ENCODE measurements at regions not wholly inside any gene's neighbourhood (a gene's known extent, or its start where the extent isn't known, plus 50 kb on each side); places are given as distances from the start of the nearest gene placed in this dataset.

DNA sequence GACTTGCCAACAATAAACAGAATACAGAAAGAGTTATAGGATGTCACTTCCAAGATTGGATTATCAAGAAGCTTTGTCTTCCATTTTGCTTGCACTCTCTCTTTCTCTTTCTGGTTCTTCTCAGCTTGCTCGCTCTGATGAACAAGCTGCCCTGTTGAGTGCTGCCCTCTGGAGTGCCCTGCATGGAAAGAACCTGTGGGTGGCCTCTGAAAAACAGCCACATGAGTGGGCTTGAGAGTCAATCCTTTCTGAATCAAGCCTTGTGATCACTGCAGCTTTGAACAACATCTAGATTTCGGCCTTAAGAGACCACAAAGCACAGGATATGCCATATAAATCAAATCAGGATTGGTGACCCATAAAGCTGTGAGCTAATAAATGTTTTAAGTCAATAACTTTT is 185.1 kb downstream of the KIF2B start:
- TF ChIP-seq, protein P1, sequence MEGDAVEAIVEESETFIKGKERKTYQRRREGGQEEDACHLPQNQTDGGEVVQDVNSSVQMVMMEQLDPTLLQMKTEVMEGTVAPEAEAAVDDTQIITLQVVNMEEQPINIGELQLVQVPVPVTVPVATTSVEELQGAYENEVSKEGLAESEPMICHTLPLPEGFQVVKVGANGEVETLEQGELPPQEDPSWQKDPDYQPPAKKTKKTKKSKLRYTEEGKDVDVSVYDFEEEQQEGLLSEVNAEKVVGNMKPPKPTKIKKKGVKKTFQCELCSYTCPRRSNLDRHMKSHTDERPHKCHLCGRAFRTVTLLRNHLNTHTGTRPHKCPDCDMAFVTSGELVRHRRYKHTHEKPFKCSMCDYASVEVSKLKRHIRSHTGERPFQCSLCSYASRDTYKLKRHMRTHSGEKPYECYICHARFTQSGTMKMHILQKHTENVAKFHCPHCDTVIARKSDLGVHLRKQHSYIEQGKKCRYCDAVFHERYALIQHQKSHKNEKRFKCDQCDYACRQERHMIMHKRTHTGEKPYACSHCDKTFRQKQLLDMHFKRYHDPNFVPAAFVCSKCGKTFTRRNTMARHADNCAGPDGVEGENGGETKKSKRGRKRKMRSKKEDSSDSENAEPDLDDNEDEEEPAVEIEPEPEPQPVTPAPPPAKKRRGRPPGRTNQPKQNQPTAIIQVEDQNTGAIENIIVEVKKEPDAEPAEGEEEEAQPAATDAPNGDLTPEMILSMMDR (IDR thresholded peaks at IDR 0.05): no peak
- TF ChIP-seq POLR2A (IDR thresholded peaks at IDR 0.05) (no peak), POLR2AphosphoS5 (IDR thresholded peaks at IDR 0.05) (no peak)
